A673 (cell line): ENCODE measurements at regions not wholly inside any gene's neighbourhood (a gene's known extent, or its start where the extent isn't known, plus 50 kb on each side); places are given as distances from the start of the nearest gene placed in this dataset.

Experiments used
- BruUV-seq: library from RNA; stranded (reverse); fragments of 400-500 nt; replicated peaks from 2 replicates; lab custom pipeline; 2021; lab: Mats Ljungman, UMichigan
- CTCF ChIA-PET: fragments of 300-600 bp; sonication (Branson Sonifier 250); formaldehyde crosslinking; loops from one replicate; lab custom pipeline; 2022; ENCODE audit warnings: antibody characterized with exemption; lab: Charles Lee
- POLR2A ChIA-PET: fragments of 300-600 bp; sonication (Branson Sonifier 250); formaldehyde crosslinking; loops from one replicate; lab custom pipeline; 2022; ENCODE audit warnings: antibody characterized with exemption; ENCODE audit not compliant: low non-redundant PET; lab: Charles Lee
- DNase-seq: peaks from one replicate; pipeline ENCODE4 v3.0.0-alpha.2; 2015; ENCODE audit warnings: low spot score
- H3K27ac ChIP-seq: fragments of 200-600 bp; sonication (generic); 2 replicates; pipeline ENCODE4 v1.5.1; 2016; ENCODE audit warnings: mixed run types, low read depth, mild to moderate bottlenecking, mixed read lengths, antibody characterized with exemption, low read length; ENCODE audit not compliant: poor library complexity, severe bottlenecking
- H3K27me3 ChIP-seq: fragments of 200-600 bp; sonication (generic); replicated peaks from 2 replicates; pipeline ENCODE4 v1.6.1; 2017; ENCODE audit warnings: mixed run types, low read depth, mild to moderate bottlenecking, mixed read lengths, antibody characterized with exemption, low read length; ENCODE audit not compliant: insufficient read depth, poor library complexity
- H3K36me3 ChIP-seq: fragments of 200-600 bp; sonication (generic); 2 replicates; pipeline ENCODE4 v1.6.1; 2016; ENCODE audit warnings: mixed run types, mild to moderate bottlenecking, mixed read lengths, antibody characterized with exemption, low read length; ENCODE audit not compliant: insufficient read depth, poor library complexity, severe bottlenecking
- H3K4me1 ChIP-seq: fragments of 200-600 bp; sonication (generic); 2 replicates; pipeline ENCODE4 v1.6.1; 2017; ENCODE audit warnings: mixed run types, mild to moderate bottlenecking, mixed read lengths, antibody characterized with exemption, low read length; ENCODE audit not compliant: insufficient read depth, poor library complexity, severe bottlenecking
- H3K4me3 ChIP-seq: fragments of 200-600 bp; sonication (generic); 2 replicates; pipeline ENCODE4 v1.5.1; 2016; ENCODE audit warnings: low read depth, mixed run types, mild to moderate bottlenecking, mixed read lengths, low read length; ENCODE audit not compliant: poor library complexity, severe bottlenecking
- H3K9me3 ChIP-seq: fragments of 200-600 bp; sonication (generic); 2 replicates; pipeline ENCODE4 v1.6.1; 2016; ENCODE audit warnings: mixed run types, low read depth, mild to moderate bottlenecking, mixed read lengths, antibody characterized with exemption, low read length; ENCODE audit not compliant: poor library complexity, severe bottlenecking
- CTCF ChIP-seq: fragments of 300-800, 200-600 bp; sonication (generic); conservative IDR thresholded peaks from 2 replicates; pipeline ENCODE4 v1.5.1; 2017; ENCODE audit warnings: low read depth, mild to moderate bottlenecking, antibody characterized with exemption, low read length, moderate library complexity, mixed read lengths
- EZH2 ChIP-seq: fragments of 200-600 bp; sonication (generic); IDR thresholded peaks from 2 replicates; pipeline ENCODE4 v1.6.1; 2017; ENCODE audit warnings: borderline replicate concordance, low read depth, mild to moderate bottlenecking, mixed read lengths, antibody characterized with exemption, low read length; ENCODE audit not compliant: poor library complexity, severe bottlenecking
- intact Hi-C: fragments of 100-400 bp; cut with micrococcal nuclease; formaldehyde crosslinking; loops from one replicate; pipeline ENCODE4 v1.10.0; 2022; ENCODE audit not compliant: unreplicated experiment

GRCh38 chr14:51805541-51805940 lies 54.9 kb upstream of the GNG2 start:
- Histone ChIP-seq H3K4me3 (no peak overlapping the region), H3K27me3 (no peaks in the 10 kb centered on the region), H3K4me1 (no peaks in the 10 kb centered on the region), H3K36me3 (no peaks in the 10 kb centered on the region), H3K9me3 (no peaks in the 10 kb centered on the region), H3K27ac (no peak overlapping the region)
- TF ChIP-seq EZH2 (no peak), CTCF (peak; percentile 45; the same call in 1 of the 2 replicates)
- ChIA-PET POLR2A (no interaction called here), CTCF (no interaction called here)
- BruUV-seq = no TSS peak
- intact Hi-C loops = no loop called here
- DNase-seq = peak; percentile 11

GRCh38 chr14:51806026-51807023 lies 54.1 kb upstream of the GNG2 start:
- no TSS peak for BruUV-seq
- Histone ChIP-seq H3K36me3 (no peaks in the 10 kb centered on the region), H3K4me1 (no peaks in the 10 kb centered on the region), H3K9me3 (no peaks in the 10 kb centered on the region), H3K27me3 (no peaks in the 10 kb centered on the region), H3K27ac (no peak overlapping the region), H3K4me3 (no peak overlapping the region)
- POLR2A ChIA-PET = interaction anchor here (0.6 kb wide), 1 partner anchor 307 kb away, joined by 9 read pairs; no protein-coding TSS in a partner anchor
- no peak for DNase-seq
- TF ChIP-seq EZH2 = no peak
- no peak for TF ChIP-seq CTCF
- CTCF ChIA-PET = no interaction called here
- intact Hi-C loops = no loop called here

GRCh38 chr14:51807356-51807755 lies 53.1 kb upstream of the GNG2 start:
- Histone ChIP-seq H3K27ac (no peak overlapping the region), H3K36me3 (no peaks in the 10 kb centered on the region), H3K9me3 (no peaks in the 10 kb centered on the region), H3K4me1 (no peaks in the 10 kb centered on the region), H3K27me3 (no peaks in the 10 kb centered on the region), H3K4me3 (no peak overlapping the region)
- no TSS peak for BruUV-seq
- POLR2A ChIA-PET = no interaction called here
- CTCF ChIA-PET = no interaction called here
- intact Hi-C loops = no loop called here
- no peak for TF ChIP-seq EZH2
- TF ChIP-seq CTCF = no peak
- no peak for DNase-seq
